ENCODE measurements at regions not wholly inside any gene's neighbourhood (a gene's known extent, or its start where the extent isn't known, plus 50 kb on each side); places are given as distances from the start of the nearest gene placed in this dataset.

- TF ChIP-seq CTCF (IDR thresholded peaks at IDR 0.05) (no peak), ZFX (IDR thresholded peaks at IDR 0.05; ENCODE audit: borderline replicate concordance) (no peak)
Observed at GRCh38 chr1:192951691-192952460, 107.3 kb downstream of the UCHL5 start.
